Left lung (tissue), 4 donors: ENCODE measurements at regions not wholly inside any gene's neighbourhood (a gene's known extent, or its start where the extent isn't known, plus 50 kb on each side); places are given as distances from the start of the nearest gene placed in this dataset.
A peak's percentile ranks its signal among the peaks of the same experiment; 100 is the strongest.

Experiments
- ATAC-seq: fragments of 200-7000 bp; cut with Tn5 transposase; one replicate; pipeline ENCODE4 v1.9.1; 2020; ENCODE audit warnings: moderate library complexity
- DNase-seq, 4 donors: peaks; one replicate each; pipeline ENCODE4 v3.0.0-alpha.2; 2013 to 2020
- H3K27ac ChIP-seq, 2 donors: fragments of 200-600 bp; sonication (generic) in 1 of 2; one replicate each; pipeline versions ENCODE4 v1.5.0 to v1.8.0; 2020 to 2021
- H3K27me3 ChIP-seq, 2 donors: fragments of 200-600 bp; sonication (generic) in 1 of 2; one replicate each; pipeline versions ENCODE4 v1.5.0 to v1.8.0; 2020 to 2021
- H3K36me3 ChIP-seq, 2 donors: fragments of 200-600 bp; sonication (generic) in 1 of 2; one replicate each; pipeline versions ENCODE4 v1.5.0 to v1.8.0; 2020 to 2021
- H3K4me1 ChIP-seq, 2 donors: fragments of 200-600 bp; one replicate each; pipeline ENCODE4 v1.8.0; 2021
- H3K4me3 ChIP-seq, 2 donors: fragments of 200-600 bp; sonication (generic) in 1 of 2; one replicate each; pipeline versions ENCODE4 v1.5.0 to v1.8.0; 2020 to 2021; ENCODE audit warnings: mild to moderate bottlenecking in 1 of 2
- H3K9me3 ChIP-seq, 2 donors: fragments of 200-600 bp; sonication (generic) in 1 of 2; one replicate each; pipeline versions ENCODE4 v1.5.0 to v1.8.0; 2020 to 2021
- CTCF ChIP-seq, 2 donors: fragments of 200-600 bp; sonication (generic) in 1 of 2; IDR thresholded peaks; one replicate each; pipeline versions ENCODE4 v1.5.0 to v1.8.0; 2021; ENCODE audit warnings: antibody characterized with exemption in 2 of 2
- intact Hi-C, 2 donors: fragments of 100-400 bp; cut with DNase I; formaldehyde crosslinking; loops; one replicate each; pipeline versions ENCODE4 v1.11.2 to v1.14.2; 2022
- donor health status: DM: no; HTN: yes; CAD: no.
- donor health status: DM: no; HTN: no; CAD: no.

- no peak overlapping the region for H3K27ac ChIP-seq
- no peaks in the 10 kb centered on the region for H3K9me3 ChIP-seq
- no peak for ATAC-seq
- H3K4me1 ChIP-seq, result no peaks in the 10 kb centered on the region
- no peak for DNase-seq
- no peak for TF ChIP-seq CTCF (IDR thresholded peaks at IDR 0.05)
- intact Hi-C loops, result no loop called here
- H3K27me3 ChIP-seq, result no peaks in the 10 kb centered on the region
- no peak overlapping the region for H3K4me3 ChIP-seq
- H3K36me3 ChIP-seq, result no peaks in the 10 kb centered on the region
These were observed 299.2 kb downstream of the IPMK start for GRCh38 chr10:57968328-57969016.

GRCh38 chr10:57964351-57964750 lies 303.3 kb downstream of the IPMK start:
- DNase-seq, result peak in 1 of 4 donors; percentile 13

DNA sequence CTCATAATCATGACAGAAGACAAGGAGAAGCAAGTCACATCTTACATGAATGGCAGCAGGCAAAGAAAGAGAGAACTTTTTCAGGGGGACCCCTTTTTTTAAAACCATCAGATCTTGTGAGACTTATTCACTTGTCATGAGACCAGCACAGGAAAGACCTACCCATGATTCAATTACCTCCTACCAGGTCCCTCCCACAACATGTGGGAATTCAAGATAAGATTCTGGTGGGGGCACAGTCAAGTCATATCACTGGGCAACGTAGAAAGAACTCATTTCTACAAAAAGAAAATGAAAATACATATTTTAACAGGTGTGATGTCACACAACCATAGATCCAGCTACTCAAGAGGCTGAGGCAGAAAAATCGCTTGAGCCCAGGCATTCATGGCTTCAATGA lies 304.1 kb downstream of the IPMK start:
- no peak for ATAC-seq
- intact Hi-C loops, result no loop called here
- no peak overlapping the region for H3K4me3 ChIP-seq
- H3K27ac ChIP-seq, result no peak overlapping the region
- H3K36me3 ChIP-seq, result no peaks in the 10 kb centered on the region
- no peaks in the 10 kb centered on the region for H3K27me3 ChIP-seq
- no peak for TF ChIP-seq CTCF (IDR thresholded peaks at IDR 0.05)
- H3K9me3 ChIP-seq, result no peaks in the 10 kb centered on the region
- H3K4me1 ChIP-seq, result no peaks in the 10 kb centered on the region
- no peak for DNase-seq

More at GRCh38 chr10:57964351-57964750, 303.3 kb downstream of the IPMK start:
- intact Hi-C loops, result no loop called here
- TF ChIP-seq CTCF (IDR thresholded peaks at IDR 0.05), result no peak
- ATAC-seq, result no peak
- H3K4me3 ChIP-seq, result no peak overlapping the region
- H3K36me3 ChIP-seq, result no peaks in the 10 kb centered on the region
- no peaks in the 10 kb centered on the region for H3K4me1 ChIP-seq
- no peaks in the 10 kb centered on the region for H3K27me3 ChIP-seq
- H3K9me3 ChIP-seq, result no peaks in the 10 kb centered on the region
- no peak overlapping the region for H3K27ac ChIP-seq

GRCh38 chr10:57962839-57963238 lies 304.9 kb downstream of the IPMK start:
- H3K27ac ChIP-seq, result no peak overlapping the region
- no peaks in the 10 kb centered on the region for H3K36me3 ChIP-seq
- TF ChIP-seq CTCF (IDR thresholded peaks at IDR 0.05), result no peak
- H3K27me3 ChIP-seq, result no peaks in the 10 kb centered on the region
- no peak overlapping the region for H3K4me3 ChIP-seq
- ATAC-seq, result no peak
- intact Hi-C loops, result no loop called here
- DNase-seq, result no peak
- H3K4me1 ChIP-seq, result no peaks in the 10 kb centered on the region
- no peaks in the 10 kb centered on the region for H3K9me3 ChIP-seq

GRCh38 chr10:57961487-57961886 lies 306.2 kb downstream of the IPMK start:
- DNase-seq (no peak), ATAC-seq (no peak)
- Histone ChIP-seq H3K27ac (no peak overlapping the region), H3K4me3 (no peak overlapping the region), H3K9me3 (no peaks in the 10 kb centered on the region), H3K4me1 (no peaks in the 10 kb centered on the region), H3K27me3 (no peaks in the 10 kb centered on the region), H3K36me3 (no peaks in the 10 kb centered on the region)
- TF ChIP-seq CTCF (IDR thresholded peaks at IDR 0.05), result no peak
- intact Hi-C loops, result no loop called here
